NB4 (cell line): ENCODE measurements at regions not wholly inside any gene's neighbourhood (a gene's known extent, or its start where the extent isn't known, plus 50 kb on each side); places are given as distances from the start of the nearest gene placed in this dataset.
A peak's percentile ranks its signal among the peaks of the same experiment; 100 is the strongest.

Source experiments
- DNase-seq: peaks from one replicate; pipeline ENCODE4 v3.0.0; 2010; ENCODE audit warnings: low read depth
- H3K4me3 ChIP-seq: one replicate; pipeline ENCODE4 v1.5.1; 2011; ENCODE audit warnings: mild to moderate bottlenecking, low read depth, low read length, moderate library complexity
- CTCF ChIP-seq: IDR thresholded peaks from one replicate; pipeline ENCODE4 v1.5.1; 2012; ENCODE audit warnings: low read depth, low read length
- MYC ChIP-seq: IDR thresholded peaks from 2 replicates; pipeline ENCODE4 v1.6.1; 2011; ENCODE audit warnings: low read depth, low read length
- POLR2A ChIP-seq: IDR thresholded peaks from 2 replicates; pipeline ENCODE4 v1.6.1; 2011; ENCODE audit warnings: mild to moderate bottlenecking; ENCODE audit not compliant: insufficient read length; ENCODE audit errors: extremely low read depth
- TF ChIP-seq, protein P1 (sequence below): IDR thresholded peaks from 2 replicates; pipeline ENCODE4 v1.6.1; 2011; ENCODE audit warnings: low read depth, low read length

- TF ChIP-seq MYC, result no peak
- TF ChIP-seq, protein P1, sequence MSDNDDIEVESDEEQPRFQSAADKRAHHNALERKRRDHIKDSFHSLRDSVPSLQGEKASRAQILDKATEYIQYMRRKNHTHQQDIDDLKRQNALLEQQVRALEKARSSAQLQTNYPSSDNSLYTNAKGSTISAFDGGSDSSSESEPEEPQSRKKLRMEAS, result no peak
- no peak for TF ChIP-seq CTCF
- TF ChIP-seq POLR2A, result no peak
- no peak overlapping the region for H3K4me3 ChIP-seq
- no peak for DNase-seq
Measured at GRCh38 chr4:149265645-149266044, 550.0 kb downstream of the IQCM start.

GRCh38 chr4:149264093-149264733, 551.4 kb downstream of the IQCM start:
- peak; percentile 55 for DNase-seq
- TF ChIP-seq MYC (no peak), CTCF (peak; percentile 66)
- no peak overlapping the region for H3K4me3 ChIP-seq

DNA sequence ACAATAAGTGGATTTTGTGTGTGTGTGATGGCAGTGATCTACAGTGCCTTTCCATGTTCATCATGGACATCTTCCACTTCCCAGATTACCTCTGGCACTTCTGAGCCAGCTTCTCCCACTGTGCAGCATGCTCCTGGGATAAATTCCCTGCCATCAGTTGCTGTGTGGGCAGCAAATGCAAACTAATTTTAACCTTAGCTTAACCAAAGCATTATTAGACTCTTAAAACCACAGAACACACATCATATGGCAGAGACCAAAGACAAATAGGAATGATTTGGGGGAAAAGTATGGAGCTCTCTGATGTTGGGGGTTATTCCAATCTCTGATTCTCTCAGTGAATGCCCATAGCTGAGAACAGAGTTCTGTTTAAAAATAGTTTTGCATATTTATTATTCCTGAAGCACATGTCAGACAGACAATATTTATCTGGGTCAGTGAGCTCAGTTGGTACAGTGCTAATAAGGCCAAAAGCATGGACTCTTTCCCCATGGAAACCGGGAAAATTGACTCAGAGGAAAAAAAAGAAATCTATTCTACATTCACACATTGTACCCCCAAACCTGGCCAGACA, 567.4 kb downstream of the IQCM start:
- H3K4me3 ChIP-seq, result no peak overlapping the region
- no peak for TF ChIP-seq POLR2A
- no peak for TF ChIP-seq CTCF
- no peak for TF ChIP-seq MYC
- TF ChIP-seq, protein P1, result no peak
- DNase-seq, result no peak

DNA sequence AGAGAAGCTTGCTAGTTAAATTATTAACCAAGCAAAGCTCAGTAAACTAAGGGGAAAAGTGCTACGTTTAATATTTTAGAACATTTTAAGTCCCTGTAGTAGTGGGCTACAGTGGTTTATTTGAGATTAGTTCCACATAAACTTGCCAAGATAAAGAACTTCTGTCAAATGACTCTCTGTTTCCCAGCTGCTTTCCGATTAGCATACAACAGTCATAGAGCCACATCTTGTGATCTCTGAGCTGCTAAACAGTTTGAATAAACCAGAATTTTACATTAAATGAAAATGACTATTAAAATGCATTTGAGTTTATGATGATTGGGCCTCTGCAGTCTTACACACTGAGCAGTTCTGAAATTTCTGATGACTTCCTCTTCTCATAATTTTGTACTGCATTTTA, 568.5 kb downstream of the IQCM start:
- H3K4me3 ChIP-seq, result no peak overlapping the region
- DNase-seq, result no peak
- TF ChIP-seq MYC (no peak), CTCF (no peak), POLR2A (no peak)
- TF ChIP-seq, protein P1, result no peak

- no peak overlapping the region for H3K4me3 ChIP-seq
- no peak for TF ChIP-seq CTCF
- TF ChIP-seq MYC, result no peak
- TF ChIP-seq, protein P1, result no peak
- no peak for DNase-seq
Measured at GRCh38 chr4:149245333-149245732, 570.3 kb downstream of the IQCM start.
